OCI-LY1 (cell line): ENCODE measurements at regions not wholly inside any gene's neighbourhood (a gene's known extent, or its start where the extent isn't known, plus 50 kb on each side); places are given as distances from the start of the nearest gene placed in this dataset.

Experiments used
- H2AFZ ChIP-seq: fragments of 200-600 bp; sonication (generic), shearing (Covaris generic); 2 replicates; pipeline ENCODE4 v1.6.0; 2014; ENCODE audit warnings: antibody characterized with exemption, mild to moderate bottlenecking, low read length
- H3F3A ChIP-seq: fragments of 200-600 bp; sonication (generic), shearing (Covaris generic); 2 replicates; pipeline ENCODE4 v1.6.0; 2014; ENCODE audit warnings: mild to moderate bottlenecking, antibody characterized with exemption, low read length, moderate library complexity; ENCODE audit not compliant: insufficient read depth
- H3K27ac ChIP-seq: fragments of 200-600 bp; sonication (generic); 2 replicates; pipeline ENCODE4 v1.5.1; 2014; ENCODE audit warnings: low read length, mixed run types, mild to moderate bottlenecking, low read depth; ENCODE audit not compliant: poor library complexity, severe bottlenecking
- H3K27me3 ChIP-seq: fragments of 200-600 bp; sonication (generic); 2 replicates; pipeline ENCODE4 v1.6.0; 2014; ENCODE audit warnings: antibody characterized with exemption, mild to moderate bottlenecking, low read length, moderate library complexity; ENCODE audit not compliant: insufficient read depth
- H3K36me3 ChIP-seq: fragments of 200-600 bp; sonication (generic); 2 replicates; pipeline ENCODE4 v1.6.1; 2014; ENCODE audit warnings: mild to moderate bottlenecking, antibody characterized with exemption, low read length, moderate library complexity, mixed read lengths; ENCODE audit not compliant: insufficient read depth
- H3K4me1 ChIP-seq: fragments of 200-600 bp; sonication (generic); 2 replicates; pipeline ENCODE4 v1.5.1; 2014; ENCODE audit warnings: mild to moderate bottlenecking, low read length, moderate library complexity; ENCODE audit not compliant: insufficient read depth, severe bottlenecking
- H3K4me2 ChIP-seq: fragments of 200-600 bp; sonication (generic), shearing (Covaris generic); 2 replicates; pipeline ENCODE4 v1.6.1; 2014; ENCODE audit warnings: low read length
- H3K4me3 ChIP-seq: fragments of 200-600 bp; sonication (generic); 2 replicates; pipeline ENCODE4 v1.5.1; 2014; ENCODE audit warnings: low read length, low read depth, mild to moderate bottlenecking, mixed read lengths; ENCODE audit not compliant: poor library complexity, severe bottlenecking
- H3K79me2 ChIP-seq: fragments of 200-600 bp; shearing (Covaris generic); 2 replicates; pipeline ENCODE4 v1.6.1; 2016; ENCODE audit warnings: mixed run types, low read length, mixed read lengths; ENCODE audit not compliant: insufficient read depth
- H3K9ac ChIP-seq: fragments of 200-600 bp; sonication (generic), shearing (Covaris generic); 2 replicates; pipeline ENCODE4 v1.6.1; 2014; ENCODE audit warnings: mild to moderate bottlenecking, low read length, mixed read lengths
- H3K9me2 ChIP-seq: fragments of 200-600 bp; sonication (generic), shearing (Covaris generic); 2 replicates; pipeline ENCODE4 v1.6.1; 2014; ENCODE audit warnings: low read depth, mild to moderate bottlenecking, low read length, mixed read lengths
- H3K9me3 ChIP-seq: fragments of 200-600 bp; shearing (Covaris generic); 2 replicates; pipeline ENCODE4 v1.6.1; 2014; ENCODE audit warnings: low read length, mixed read lengths
- H4K20me1 ChIP-seq: fragments of 200-600 bp; sonication (generic), shearing (Covaris generic); 2 replicates; pipeline ENCODE4 v1.6.0; 2016; ENCODE audit warnings: mild to moderate bottlenecking, low read length; ENCODE audit not compliant: insufficient read depth
- CTCF ChIP-seq: fragments of 200-600 bp; sonication (generic), shearing (Covaris generic); IDR thresholded peaks from 2 replicates; pipeline ENCODE4 v1.5.1; 2017; ENCODE audit warnings: mild to moderate bottlenecking, antibody characterized with exemption, low read length, moderate library complexity, mixed read lengths
- EZH2 ChIP-seq: fragments of 200-600 bp; sonication (generic), shearing (Covaris generic); IDR thresholded peaks from 2 replicates; pipeline ENCODE4 v1.8.0; 2017; ENCODE audit warnings: borderline replicate concordance, mixed run types, mild to moderate bottlenecking, antibody characterized with exemption, low read length, moderate library complexity, mixed read lengths

- H3K9ac ChIP-seq: no peak overlapping the region
- no peak overlapping the region for H3K27ac ChIP-seq
- H3K4me2 ChIP-seq: no peak overlapping the region
- H3K27me3 ChIP-seq: no peaks in the 10 kb centered on the region
- H3K79me2 ChIP-seq: no peaks in the 10 kb centered on the region
- H3K36me3 ChIP-seq: no peaks in the 10 kb centered on the region
- no peaks in the 10 kb centered on the region for H3F3A ChIP-seq
- H3K9me2 ChIP-seq: no peaks in the 10 kb centered on the region
- TF ChIP-seq EZH2 (no peak), CTCF (no peak)
- H3K4me1 ChIP-seq: no peaks in the 10 kb centered on the region
- no peak overlapping the region for H3K4me3 ChIP-seq
- H2AFZ ChIP-seq: no peak overlapping the region
- H3K9me3 ChIP-seq: no peaks in the 10 kb centered on the region
- H4K20me1 ChIP-seq: no peaks in the 10 kb centered on the region
Measured at GRCh38 chr6:56378507-56378906, 131.1 kb upstream of the COL21A1 start.

GRCh38 chr6:56377295-56377694, 129.9 kb upstream of the COL21A1 start:
- H4K20me1 ChIP-seq: no peaks in the 10 kb centered on the region
- H3K4me2 ChIP-seq: no peak overlapping the region
- no peak overlapping the region for H3K9ac ChIP-seq
- H3K27ac ChIP-seq: no peak overlapping the region
- H3F3A ChIP-seq: no peaks in the 10 kb centered on the region
- H2AFZ ChIP-seq: no peak overlapping the region
- H3K9me3 ChIP-seq: no peaks in the 10 kb centered on the region
- no peak overlapping the region for H3K4me3 ChIP-seq
- H3K36me3 ChIP-seq: no peaks in the 10 kb centered on the region
- no peaks in the 10 kb centered on the region for H3K79me2 ChIP-seq
- H3K9me2 ChIP-seq: no peaks in the 10 kb centered on the region
- no peaks in the 10 kb centered on the region for H3K4me1 ChIP-seq
- no peak for TF ChIP-seq EZH2
- no peak for TF ChIP-seq CTCF
- H3K27me3 ChIP-seq: no peaks in the 10 kb centered on the region

- H2AFZ ChIP-seq: no peak overlapping the region
- no peaks in the 10 kb centered on the region for H3K9me2 ChIP-seq
- no peaks in the 10 kb centered on the region for H4K20me1 ChIP-seq
- no peaks in the 10 kb centered on the region for H3K4me1 ChIP-seq
- H3F3A ChIP-seq: no peaks in the 10 kb centered on the region
- H3K4me3 ChIP-seq: no peak overlapping the region
- H3K27me3 ChIP-seq: no peaks in the 10 kb centered on the region
- no peaks in the 10 kb centered on the region for H3K79me2 ChIP-seq
- H3K9ac ChIP-seq: no peak overlapping the region
- H3K4me2 ChIP-seq: no peak overlapping the region
- TF ChIP-seq CTCF: no peak
- no peak for TF ChIP-seq EZH2
- H3K9me3 ChIP-seq: no peaks in the 10 kb centered on the region
- no peak overlapping the region for H3K27ac ChIP-seq
- no peaks in the 10 kb centered on the region for H3K36me3 ChIP-seq
Measured at GRCh38 chr6:56375806-56376205, 128.4 kb upstream of the COL21A1 start.
